GM19099 (cell line): ENCODE measurements at regions not wholly inside any gene's neighbourhood (a gene's known extent, or its start where the extent isn't known, plus 50 kb on each side); places are given as distances from the start of the nearest gene placed in this dataset.

ENCODE experiments used
- POLR2A ChIP-seq: IDR thresholded peaks from 3 replicates; pipeline ENCODE4 v1.6.1; 2011; ENCODE audit warnings: low read depth; ENCODE audit not compliant: insufficient read length; ENCODE audit errors: extremely low read depth

DNA sequence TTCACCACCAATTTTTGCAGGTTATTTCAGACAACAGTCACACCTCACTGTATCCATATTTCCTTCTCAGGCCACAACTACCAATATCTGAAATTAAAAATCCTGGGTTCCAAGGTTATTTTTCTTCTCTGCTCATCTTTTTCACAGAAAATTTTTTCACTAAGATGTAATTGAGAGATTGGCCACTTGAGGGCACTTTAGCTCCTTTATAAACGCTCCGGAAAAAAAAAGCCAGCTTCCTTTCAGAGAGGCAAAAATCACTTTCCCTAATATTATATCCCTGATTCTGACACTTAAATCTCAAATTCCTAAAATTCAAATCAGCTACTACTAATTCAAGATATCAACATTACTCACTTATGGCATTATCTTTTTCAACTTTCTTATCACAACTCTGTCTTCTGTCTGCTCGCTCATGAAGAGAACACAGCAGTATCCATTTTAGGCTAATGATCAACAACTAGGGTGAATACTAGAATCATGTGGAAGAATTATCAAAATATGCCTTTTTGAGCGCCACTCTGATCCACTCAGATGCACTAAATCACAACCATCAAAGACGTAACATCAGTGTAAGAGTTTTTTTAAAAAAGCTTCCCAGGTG lies 101.4 kb upstream of the RGS1 start:
- no peak for TF ChIP-seq POLR2A

DNA sequence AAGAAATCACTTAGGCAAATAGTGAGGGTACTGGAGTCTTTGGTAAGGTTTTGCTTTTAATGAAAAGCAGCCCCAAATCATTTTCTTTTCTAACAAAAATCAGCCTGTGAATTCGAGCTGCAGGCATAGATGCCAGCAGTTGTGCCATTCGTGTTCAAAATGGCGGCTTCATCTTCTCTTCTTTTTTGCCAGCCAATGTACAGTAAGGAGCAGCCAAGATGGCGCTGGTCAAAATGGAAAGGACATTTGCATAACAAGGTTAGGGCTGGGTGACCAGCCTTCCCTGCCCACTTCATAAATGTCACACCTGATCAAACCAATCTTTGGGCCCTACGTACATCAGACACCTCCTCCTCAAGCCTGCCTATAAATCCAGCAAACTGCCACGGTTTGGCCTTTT lies 100.2 kb upstream of the RGS1 start:
- TF ChIP-seq POLR2A = no peak

DNA sequence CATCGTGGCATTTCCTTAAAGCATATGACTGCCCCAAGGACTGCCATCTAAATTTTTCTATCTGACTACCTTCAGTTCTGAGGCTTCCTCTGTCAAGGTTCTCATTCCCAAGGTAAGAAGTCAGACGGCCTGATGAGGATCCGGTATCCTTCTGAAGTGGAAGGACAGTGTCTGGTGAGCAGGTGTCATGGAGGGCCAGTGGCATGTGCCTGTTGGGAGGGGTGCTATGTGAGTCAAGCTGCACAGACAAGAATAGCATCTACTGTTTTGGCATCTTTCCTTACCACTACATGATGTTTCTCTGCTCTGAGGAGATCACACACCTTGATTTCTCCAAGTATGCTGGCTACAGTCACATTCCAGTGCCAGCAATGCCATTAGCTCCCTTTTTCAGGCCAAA lies 99.6 kb upstream of the RGS1 start:
- TF ChIP-seq POLR2A = no peak

DNA sequence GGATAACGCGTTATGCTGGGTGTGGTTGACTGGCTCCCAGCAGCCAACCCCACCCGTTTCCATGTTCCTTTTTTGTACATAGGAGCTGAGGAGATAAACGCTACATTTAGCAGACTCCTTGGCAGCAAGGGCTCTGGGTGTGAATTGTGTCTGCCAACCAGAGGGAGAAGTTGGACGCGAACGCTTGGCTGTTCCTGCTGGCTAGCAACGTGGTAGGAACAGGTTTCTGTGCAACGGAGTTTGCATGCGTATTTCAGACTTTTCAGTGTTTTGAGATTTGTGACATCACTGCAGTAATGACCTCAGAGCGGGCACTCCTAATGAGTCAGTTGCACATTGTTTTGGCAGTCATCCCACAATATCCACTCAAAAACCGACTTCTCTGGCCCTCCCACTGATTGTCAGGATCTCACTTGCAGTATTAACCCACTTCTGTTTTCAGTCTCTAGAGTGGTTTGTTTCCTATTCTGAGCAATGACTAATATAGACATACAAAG lies 98.7 kb upstream of the RGS1 start:
- TF ChIP-seq POLR2A = no peak

DNA sequence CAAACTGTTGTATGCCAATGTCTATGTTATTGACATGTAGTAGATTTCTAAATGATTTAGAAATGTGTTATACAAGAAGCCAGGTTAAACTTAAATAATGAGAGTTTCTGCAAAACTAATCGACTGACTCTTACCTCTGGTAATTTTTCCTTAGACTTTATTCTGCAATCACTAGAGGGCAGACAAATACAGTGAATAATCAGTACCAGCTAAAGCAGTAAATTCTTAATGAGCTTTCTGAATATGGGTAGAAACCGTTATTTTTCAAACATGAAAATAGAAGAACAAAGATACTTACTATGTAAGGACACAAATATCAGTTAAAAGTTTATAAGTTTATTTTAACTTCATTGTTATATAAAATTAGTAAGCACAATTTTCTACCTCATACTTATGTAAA lies 97.9 kb upstream of the RGS1 start:
- no peak for TF ChIP-seq POLR2A

GRCh38 chr1:192485692-192486436 lies 89.7 kb upstream of the RGS1 start:
- TF ChIP-seq POLR2A = no peak

- no peak for TF ChIP-seq POLR2A
Measured at GRCh38 chr1:192488058-192488457, 87.5 kb upstream of the RGS1 start.

DNA sequence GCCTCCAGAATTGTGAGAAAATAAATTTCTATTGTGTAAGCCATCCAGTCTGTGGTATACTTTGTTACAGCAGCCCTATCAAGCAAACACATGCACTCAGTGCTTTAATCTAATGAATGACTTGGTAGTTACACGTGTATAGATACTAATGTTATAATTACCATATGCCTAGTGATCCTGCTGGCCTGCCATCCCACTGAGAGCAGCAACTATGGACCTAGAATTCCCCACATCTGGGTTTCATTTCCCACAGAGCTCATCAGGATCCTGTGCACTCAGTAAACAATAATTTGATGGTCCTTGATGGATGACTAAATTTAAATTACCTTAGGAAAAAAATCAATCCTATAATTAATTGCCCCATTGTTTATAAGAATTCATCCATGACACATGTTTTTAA lies 86.5 kb upstream of the RGS1 start:
- no peak for TF ChIP-seq POLR2A

DNA sequence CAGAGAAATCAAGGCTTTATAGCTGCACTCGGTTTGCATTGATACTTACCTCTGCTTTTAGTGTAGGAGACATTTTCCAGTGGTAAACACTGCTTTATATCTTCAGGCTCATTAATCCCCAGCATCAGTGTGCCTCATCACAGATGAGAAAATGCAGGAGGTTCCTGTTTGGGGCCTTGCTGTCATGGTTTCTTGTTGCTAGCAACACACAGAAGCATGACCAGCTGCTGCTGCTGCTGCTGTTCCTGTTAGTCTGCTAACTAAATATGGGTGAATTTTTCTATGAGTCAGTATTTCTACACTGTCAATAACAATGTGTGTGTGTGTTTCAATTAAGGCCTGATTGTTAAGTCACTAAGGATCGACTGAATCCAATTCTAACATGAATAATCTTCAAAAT lies 85.8 kb upstream of the RGS1 start:
- no peak for TF ChIP-seq POLR2A

GRCh38 chr1:192491804-192492554 lies 83.6 kb upstream of the RGS1 start:
- no peak for TF ChIP-seq POLR2A

GRCh38 chr1:192493584-192493983 lies 82.0 kb upstream of the RGS1 start:
- TF ChIP-seq POLR2A = no peak

DNA sequence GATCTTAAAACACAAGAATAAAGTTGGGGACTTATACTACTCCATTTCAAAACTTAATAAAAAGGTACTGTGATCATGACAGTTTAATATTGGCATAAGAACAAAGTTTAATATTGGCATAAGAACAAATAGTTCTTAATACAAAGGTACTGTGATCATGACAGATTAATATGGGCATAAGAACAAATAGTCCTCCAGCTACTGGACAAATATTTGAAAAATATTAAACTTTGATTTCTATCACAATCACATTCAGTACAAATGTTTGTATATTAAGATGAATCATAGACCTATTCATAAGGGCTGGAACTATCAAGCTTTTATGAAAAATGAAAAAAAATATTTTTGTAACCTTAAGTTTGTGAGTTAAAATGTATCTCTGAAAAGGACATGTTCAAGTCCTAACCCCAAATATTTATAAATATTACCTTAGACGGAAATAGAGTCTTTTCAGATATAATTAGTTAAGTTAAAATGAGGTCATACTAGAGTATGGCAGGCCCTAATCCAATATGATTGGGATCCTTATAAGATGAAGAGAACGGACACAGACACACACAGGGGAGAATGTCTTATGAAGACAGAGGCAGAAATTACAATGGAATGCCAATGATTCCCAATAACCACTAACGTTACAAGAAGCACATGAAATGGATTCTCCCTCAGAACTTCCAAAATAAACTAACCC lies 79.1 kb upstream of the RGS1 start:
- TF ChIP-seq POLR2A = no peak

GRCh38 chr1:192497214-192497794 lies 78.3 kb upstream of the RGS1 start:
- no peak for TF ChIP-seq POLR2A

GRCh38 chr1:192506741-192507155 lies 68.8 kb upstream of the RGS1 start:
- TF ChIP-seq POLR2A = no peak
